Type B pancreatic cell (in vitro differentiated cells): ENCODE measurements at regions not wholly inside any gene's neighbourhood (a gene's known extent, or its start where the extent isn't known, plus 50 kb on each side); places are given as distances from the start of the nearest gene placed in this dataset.
"Not testable (repeated sequence)": the region's sequence is repeated elsewhere in the genome, so short reads cannot be mapped to it uniquely, and the experiment has no call there.

Source experiments
- DNase-seq: peaks from one replicate; pipeline ENCODE4 v3.0.0; 2021; ENCODE audit warnings: mixed read lengths; ENCODE audit not compliant: unreplicated experiment; ENCODE audit errors: extremely low spot score
- H3K27ac Mint-ChIP-seq: 2 replicates; pipeline ENCODE4 v1.8.0; 2021; ENCODE audit warnings: mild to moderate bottlenecking, mixed read lengths
- H3K27me3 Mint-ChIP-seq: 2 replicates; pipeline ENCODE4 v1.8.0; 2021; ENCODE audit warnings: mixed read lengths
- H3K36me3 Mint-ChIP-seq: 2 replicates; pipeline ENCODE4 v1.8.0; 2021; ENCODE audit warnings: mixed read lengths
- H3K4me1 Mint-ChIP-seq: one replicate; pipeline ENCODE4 v1.8.0; 2021; ENCODE audit warnings: mixed read lengths; ENCODE audit not compliant: unreplicated experiment
- H3K4me3 Mint-ChIP-seq: 2 replicates; pipeline ENCODE4 v1.8.0; 2021; ENCODE audit warnings: mild to moderate bottlenecking, mixed read lengths
- H3K9me3 Mint-ChIP-seq: 2 replicates; pipeline ENCODE4 v1.8.0; 2021; ENCODE audit warnings: mixed read lengths
- TF ChIP-seq, protein P1 (sequence below): fragments of 200-600 bp; sonication (generic); conservative IDR thresholded peaks from 2 replicates; pipeline ENCODE4 v1.5.0; 2021; ENCODE audit warnings: antibody characterized with exemption, mild to moderate bottlenecking

DNA sequence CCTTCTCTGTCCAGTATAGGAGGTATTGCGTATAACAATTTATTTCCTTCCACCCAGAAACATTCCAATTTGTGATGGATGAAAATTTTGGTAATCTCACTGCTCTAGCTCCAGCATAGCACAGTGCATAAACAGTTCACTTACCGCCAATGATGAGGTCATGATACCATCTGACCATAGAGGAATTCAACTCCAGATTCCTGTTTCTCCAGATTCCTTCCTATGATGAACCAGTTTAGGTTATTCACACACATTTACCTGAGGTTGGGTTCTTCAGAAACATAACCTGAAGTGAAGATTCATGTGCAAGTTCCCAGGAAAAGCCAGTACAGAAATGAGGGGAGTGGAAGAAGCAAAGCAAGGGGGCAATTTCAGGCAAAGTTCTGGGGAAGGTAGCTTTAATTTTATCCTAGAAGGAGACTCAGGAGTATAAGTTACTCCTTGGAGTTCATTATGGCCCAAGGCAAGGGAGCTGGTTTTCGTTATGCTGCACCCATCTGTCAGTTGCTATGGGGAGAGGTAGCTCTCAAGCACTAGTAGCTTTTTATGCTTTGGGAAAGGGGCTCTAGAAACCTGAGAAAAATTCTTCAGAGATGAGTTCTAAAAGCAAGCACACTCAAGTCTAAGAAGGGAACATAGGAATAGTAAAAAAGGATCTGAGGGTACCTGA is 121.6 kb downstream of the CASP12 start:
- H3K27me3 Mint-ChIP-seq, result no peaks in the 10 kb centered on the region
- no peak for DNase-seq
- H3K36me3 Mint-ChIP-seq, result peaks cover 9% of the 10 kb centered on the region
- H3K27ac Mint-ChIP-seq, result peak overlapping the region; percentile 97
- peak overlapping the region; percentile 68 for H3K4me3 Mint-ChIP-seq
- H3K9me3 Mint-ChIP-seq, result peaks cover 11% of the 10 kb centered on the region
- peaks cover 17% of the 10 kb centered on the region for H3K4me1 Mint-ChIP-seq
- TF ChIP-seq, protein P1, sequence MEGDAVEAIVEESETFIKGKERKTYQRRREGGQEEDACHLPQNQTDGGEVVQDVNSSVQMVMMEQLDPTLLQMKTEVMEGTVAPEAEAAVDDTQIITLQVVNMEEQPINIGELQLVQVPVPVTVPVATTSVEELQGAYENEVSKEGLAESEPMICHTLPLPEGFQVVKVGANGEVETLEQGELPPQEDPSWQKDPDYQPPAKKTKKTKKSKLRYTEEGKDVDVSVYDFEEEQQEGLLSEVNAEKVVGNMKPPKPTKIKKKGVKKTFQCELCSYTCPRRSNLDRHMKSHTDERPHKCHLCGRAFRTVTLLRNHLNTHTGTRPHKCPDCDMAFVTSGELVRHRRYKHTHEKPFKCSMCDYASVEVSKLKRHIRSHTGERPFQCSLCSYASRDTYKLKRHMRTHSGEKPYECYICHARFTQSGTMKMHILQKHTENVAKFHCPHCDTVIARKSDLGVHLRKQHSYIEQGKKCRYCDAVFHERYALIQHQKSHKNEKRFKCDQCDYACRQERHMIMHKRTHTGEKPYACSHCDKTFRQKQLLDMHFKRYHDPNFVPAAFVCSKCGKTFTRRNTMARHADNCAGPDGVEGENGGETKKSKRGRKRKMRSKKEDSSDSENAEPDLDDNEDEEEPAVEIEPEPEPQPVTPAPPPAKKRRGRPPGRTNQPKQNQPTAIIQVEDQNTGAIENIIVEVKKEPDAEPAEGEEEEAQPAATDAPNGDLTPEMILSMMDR, result no peak

- peak overlapping the region; percentile 1 for H3K27ac Mint-ChIP-seq
- H3K27me3 Mint-ChIP-seq, result no peaks in the 10 kb centered on the region
- H3K9me3 Mint-ChIP-seq, result peaks cover 8% of the 10 kb centered on the region
- no peak overlapping the region for H3K4me3 Mint-ChIP-seq
- TF ChIP-seq, protein P1, result no peak
- peaks cover 4% of the 10 kb centered on the region for H3K36me3 Mint-ChIP-seq
- H3K4me1 Mint-ChIP-seq, result peaks cover 19% of the 10 kb centered on the region
- no peak for DNase-seq
Observed at GRCh38 chr11:104774578-104774977, 123.7 kb downstream of the CASP12 start.

DNA sequence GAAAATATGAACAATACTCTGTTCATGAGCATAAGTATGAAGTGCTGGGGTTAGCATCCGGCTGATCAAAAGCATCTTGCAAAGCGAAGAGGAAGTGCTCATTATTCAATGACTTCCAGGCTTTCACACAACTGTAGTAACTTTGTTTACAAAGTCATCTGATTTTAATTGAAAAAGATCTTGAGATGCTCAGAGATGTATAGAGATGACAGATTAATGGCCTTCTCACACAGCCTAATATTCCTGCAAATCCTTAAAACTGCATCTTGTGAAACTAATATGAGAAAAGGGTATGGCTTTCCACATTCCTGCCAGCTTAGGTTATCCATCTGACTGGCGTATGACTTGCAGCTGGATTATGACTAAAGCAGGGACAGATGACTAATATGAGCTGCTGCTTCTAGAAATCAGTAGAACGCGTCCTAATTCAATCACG is 125.4 kb downstream of the CASP12 start:
- H3K9me3 Mint-ChIP-seq, result peaks cover 12% of the 10 kb centered on the region
- H3K4me1 Mint-ChIP-seq, result peaks cover 19% of the 10 kb centered on the region
- H3K36me3 Mint-ChIP-seq, result peaks cover 4% of the 10 kb centered on the region
- peak overlapping the region; percentile 59 for H3K27ac Mint-ChIP-seq
- no peak for DNase-seq
- TF ChIP-seq, protein P1, result no peak
- peak overlapping the region; percentile 22 for H3K4me3 Mint-ChIP-seq
- no peaks in the 10 kb centered on the region for H3K27me3 Mint-ChIP-seq

DNA sequence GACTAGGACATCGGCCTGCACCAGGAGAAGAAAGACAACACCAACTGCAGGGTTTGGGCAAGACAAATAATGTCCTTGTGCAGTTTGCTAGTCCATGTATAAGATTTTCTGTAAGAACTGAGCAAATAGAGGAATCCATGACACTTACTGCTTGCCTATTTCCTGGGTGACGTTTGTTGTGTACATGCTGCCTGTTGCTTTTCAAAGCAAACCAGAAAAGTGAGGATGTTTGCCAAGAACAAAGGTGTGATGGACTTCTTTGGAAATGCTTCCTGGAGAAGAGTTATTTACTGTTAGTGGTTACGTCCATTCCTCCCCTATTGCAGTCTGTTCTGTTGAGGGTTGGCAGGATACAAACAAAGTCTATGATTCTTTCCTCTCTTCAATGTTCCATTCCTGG is 126.5 kb downstream of the CASP12 start:
- Mint-ChIP-seq H3K27me3 (no peaks in the 10 kb centered on the region), H3K36me3 (peaks cover 4% of the 10 kb centered on the region), H3K4me1 (peaks cover 15% of the 10 kb centered on the region), H3K9me3 (peaks cover 12% of the 10 kb centered on the region), H3K4me3 (no peak overlapping the region), H3K27ac (no peak overlapping the region)
- DNase-seq, result no peak
- TF ChIP-seq, protein P1, result no peak

DNA sequence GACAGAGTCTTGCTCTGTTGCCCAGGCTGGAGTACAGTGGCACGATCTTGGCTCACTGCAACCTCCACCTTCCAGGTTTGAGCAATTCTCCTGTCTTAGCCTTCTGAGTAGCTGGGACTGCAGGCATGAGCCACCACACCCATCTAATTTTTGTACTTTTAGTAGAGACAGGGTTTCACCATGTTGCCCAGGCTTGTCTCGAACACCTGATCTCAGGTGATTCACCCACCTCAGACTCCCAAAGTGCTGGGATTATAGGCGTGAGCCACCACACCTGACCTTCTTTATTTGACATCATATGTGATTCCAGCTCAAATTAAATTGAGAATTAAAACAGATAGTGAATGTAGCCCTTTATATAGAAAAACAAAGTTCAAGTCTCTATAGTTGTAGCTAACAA is 127.2 kb downstream of the CASP12 start:
- not testable (repeated sequence) for H3K27me3 Mint-ChIP-seq, H3K36me3 Mint-ChIP-seq

DNA sequence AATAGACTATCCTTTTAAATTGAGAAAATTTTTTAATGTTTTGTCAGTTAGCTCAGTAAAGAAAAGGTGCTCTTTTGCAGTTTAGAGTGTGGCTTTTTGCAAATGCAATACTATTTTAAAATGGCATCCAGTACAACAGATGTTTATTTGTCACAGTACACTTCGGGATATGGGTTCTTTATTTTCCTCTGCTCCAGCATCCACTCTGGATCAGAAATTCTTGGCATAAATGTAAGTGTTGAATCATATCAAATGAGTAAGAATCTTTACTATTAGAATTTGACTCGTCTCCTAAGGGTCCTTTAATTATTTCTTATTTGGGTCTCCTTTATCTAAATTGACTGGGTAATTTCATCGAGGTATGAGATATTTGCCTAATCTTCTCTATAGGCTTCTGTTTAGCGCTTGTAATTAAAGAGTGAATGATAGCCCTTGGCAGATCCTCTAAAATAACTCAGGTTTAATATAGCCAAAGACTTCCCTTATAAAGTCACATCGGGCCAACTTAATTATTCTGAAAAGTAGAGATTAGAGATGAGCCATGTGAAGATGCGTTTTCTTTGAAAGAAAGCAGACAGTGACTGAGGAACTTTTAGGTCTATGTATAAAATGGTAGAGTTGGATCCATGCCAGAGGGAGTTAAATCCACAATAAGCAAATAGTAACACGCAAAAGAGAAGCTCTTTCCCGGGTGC is 132.7 kb downstream of the CASP12 start:
- H3K36me3 Mint-ChIP-seq, result no peaks in the 10 kb centered on the region
- peaks cover 5% of the 10 kb centered on the region for H3K9me3 Mint-ChIP-seq
- H3K4me1 Mint-ChIP-seq, result peaks cover 3% of the 10 kb centered on the region
- no peak overlapping the region for H3K4me3 Mint-ChIP-seq
- TF ChIP-seq, protein P1, result no peak
- no peaks in the 10 kb centered on the region for H3K27me3 Mint-ChIP-seq
- no peak overlapping the region for H3K27ac Mint-ChIP-seq
- DNase-seq, result no peak

More for the DNA sequence above, 127.2 kb downstream of the CASP12 start:
- not testable (repeated sequence) for H3K27ac Mint-ChIP-seq, DNase-seq, H3K4me3 Mint-ChIP-seq
- Mint-ChIP-seq H3K9me3 (peaks cover 12% of the 10 kb centered on the region), H3K4me1 (peaks cover 15% of the 10 kb centered on the region)
